Dedifferentiated amniotic fluid mesenchymal stem cell (primary cell): ENCODE measurements at regions not wholly inside any gene's neighbourhood (a gene's known extent, or its start where the extent isn't known, plus 50 kb on each side); places are given as distances from the start of the nearest gene placed in this dataset.

Experiments used
- DNase-seq: peaks from one replicate; pipeline ENCODE4 v3.0.0-alpha.2; 2016; ENCODE audit errors: extremely low spot score

DNA sequence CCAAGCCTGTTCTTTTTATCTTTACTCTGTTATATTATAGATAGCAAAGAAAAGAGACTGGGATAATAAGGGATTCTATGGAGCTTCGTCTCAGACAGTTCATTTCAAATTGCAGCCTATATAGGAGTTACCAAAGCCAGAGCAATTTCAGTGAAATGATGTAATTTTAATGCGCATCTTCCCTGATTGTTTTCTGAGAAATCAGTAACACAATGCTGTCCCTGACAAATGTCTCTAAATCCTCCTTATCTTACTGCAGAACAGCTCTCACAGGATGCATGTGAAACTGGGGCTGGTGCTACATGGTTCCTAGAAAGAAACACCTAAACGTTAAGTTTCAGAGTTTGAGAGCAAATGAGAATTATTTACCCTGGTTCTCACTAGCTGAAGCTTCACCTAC is 467.9 kb upstream of the ANO3 start:
- no peak for DNase-seq

DNA sequence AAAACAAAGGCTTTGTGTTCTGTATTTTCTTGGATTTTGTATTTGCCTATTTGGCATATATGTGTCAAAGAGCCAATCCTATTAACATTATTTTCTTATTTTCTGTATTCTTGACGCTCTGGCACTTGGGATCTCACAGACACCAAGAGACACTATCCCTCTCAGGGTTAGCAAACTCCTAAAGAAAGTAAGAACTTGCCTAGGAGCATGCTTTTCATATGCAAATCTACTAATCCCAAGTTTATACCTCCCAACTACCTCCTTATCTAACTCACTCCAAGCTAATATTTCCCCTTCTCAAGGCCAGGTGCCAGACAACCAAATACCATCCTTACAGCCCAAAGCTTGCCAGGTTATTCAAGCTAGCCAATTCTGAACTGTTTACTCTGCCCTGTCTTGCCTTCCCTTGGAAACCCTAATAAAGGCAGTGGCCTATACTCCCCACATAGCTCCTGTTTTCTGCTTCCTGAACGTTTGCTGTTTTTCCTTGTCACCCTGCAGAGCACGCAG is 455.4 kb upstream of the ANO3 start:
- DNase-seq = no peak

DNA sequence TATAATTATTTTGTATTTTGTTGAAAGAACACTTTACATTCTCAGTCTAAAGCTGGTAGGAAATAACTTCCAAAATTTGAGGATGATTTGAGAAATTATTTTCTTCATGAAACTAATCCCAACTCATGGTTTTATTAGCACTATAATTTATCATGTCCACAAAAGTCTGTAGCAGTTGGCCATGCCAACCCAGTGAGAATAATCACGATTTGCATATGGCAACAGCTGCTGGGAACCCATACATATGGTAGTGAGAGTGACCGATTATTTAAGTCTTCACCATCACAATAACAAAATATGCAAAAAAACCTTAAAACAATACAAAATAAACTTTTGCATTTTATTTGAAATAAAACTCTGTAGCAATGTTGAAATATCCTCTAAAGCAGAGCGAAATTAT is 445.9 kb upstream of the ANO3 start:
- no peak for DNase-seq

DNA sequence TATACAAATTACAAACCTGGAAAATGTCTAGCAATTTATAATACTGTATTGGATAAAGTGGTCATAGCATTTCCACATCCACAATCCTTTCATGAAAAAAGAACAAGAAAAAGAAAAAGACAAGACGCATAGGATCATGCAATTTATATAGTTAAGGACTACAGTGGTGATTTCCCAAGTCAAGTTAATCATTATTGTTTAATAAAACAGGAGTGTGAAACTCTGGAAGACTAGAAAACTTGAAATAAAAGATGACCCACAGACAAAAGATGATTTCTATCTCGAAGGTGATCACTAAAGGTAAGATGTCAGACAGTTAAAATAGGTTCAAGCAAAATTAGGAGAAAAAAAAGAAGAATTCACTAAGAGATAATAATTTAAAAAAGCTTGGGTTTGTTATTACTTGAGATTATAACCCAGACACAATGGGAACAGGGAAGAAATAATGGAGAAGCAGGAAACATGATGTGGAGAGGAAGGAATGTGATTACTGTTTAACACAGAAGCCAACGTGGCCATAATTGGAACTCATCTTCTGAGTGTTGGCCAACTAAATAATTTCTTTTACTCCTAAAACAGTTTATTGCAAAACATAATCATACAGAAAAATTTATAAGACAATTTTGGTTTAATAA is 441.2 kb upstream of the ANO3 start:
- DNase-seq = no peak

DNA sequence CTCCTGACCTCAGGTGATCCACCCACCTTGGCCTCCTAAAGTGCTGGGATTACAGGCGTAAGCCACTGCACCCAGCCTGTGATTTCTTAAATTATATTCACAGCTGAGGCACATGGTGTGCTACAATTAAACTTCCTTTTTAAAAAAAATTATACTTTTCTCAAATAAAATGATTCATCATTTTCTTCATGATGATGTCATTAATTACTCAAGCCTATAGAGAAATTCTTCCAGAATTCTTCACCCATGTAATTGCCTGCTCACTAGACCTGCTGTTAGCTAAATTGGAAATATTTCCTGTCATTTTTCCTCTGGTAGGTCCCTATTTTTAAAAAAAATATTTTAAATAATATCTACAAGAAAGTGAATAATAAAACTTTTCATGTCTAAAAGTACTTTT is 440.0 kb upstream of the ANO3 start:
- DNase-seq = no peak

DNA sequence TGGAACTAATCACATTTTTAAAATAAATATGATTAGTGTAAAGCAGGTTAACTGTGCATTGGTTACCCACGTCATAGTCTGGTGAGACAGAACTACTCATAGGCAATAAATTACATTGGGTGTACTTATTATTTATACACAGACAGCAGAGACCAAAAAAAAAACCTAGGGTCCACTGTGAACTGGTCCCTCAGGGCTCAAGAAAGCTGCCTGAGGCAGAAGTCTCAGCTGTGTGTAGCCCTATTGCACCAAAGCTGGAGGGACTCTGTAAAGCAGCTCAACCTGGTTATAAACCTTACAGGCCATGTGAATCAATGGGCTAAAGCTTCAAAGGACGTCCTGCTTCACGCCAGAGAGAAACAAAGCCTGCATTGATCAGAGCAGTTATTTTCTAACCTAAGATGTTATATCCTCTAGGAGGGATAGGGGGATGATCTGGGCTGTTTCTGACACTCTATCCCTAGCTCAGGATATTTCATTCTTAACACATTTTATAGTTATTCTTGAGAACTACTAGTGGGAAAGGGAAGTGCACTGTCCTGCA is 432.2 kb upstream of the ANO3 start:
- no peak for DNase-seq

DNA sequence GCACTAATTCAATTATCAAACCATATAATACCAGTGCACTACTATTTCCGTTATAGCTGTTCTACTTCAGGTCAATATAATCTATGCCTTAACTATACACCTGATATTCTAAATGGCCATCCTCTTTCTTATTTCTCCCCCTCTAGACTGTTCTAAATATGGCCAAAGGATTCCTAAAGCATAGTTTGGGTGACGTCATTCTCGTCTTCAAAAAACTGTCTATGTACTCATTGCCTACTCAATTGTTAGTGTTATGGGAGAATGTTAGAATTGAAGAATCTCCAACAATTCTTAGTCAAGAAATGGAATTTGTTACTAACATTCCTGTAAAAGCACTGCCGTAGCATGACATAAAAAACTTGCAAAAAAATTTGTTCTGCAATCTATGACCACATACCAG is 431.1 kb upstream of the ANO3 start:
- no peak for DNase-seq

DNA sequence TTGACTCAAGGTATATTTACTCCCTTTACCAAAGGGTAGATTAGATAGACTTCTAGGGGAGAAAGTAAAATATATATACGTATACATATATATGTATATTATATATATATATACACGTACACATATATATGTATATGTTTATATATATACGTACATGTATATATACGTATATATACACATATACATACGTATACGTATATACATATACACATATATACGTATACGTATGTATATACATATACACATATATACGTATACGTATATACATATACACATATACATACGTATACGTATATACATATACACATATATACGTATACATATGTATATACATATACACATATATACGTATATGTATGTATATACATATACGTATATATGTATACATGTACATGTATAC is 430.5 kb upstream of the ANO3 start:
- no peak for DNase-seq

DNA sequence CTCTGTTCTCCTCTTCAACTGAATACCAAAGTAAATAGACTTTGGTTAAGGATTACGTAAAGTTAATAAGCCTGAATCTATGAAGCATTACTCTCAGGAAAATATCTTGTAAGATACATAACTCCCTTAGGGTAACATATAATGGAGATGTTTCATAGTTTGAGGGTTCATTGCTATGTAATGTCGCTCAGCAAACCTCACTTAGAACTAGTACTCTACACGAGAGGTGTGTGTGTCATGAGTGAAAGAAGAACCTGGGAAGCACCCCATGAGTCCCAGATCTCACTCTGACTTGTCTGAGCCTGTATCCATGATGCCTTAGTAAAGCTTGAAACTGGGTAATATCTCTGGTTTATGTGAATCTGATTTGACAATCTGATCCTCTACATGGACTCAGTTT is 429.5 kb upstream of the ANO3 start:
- DNase-seq = no peak

DNA sequence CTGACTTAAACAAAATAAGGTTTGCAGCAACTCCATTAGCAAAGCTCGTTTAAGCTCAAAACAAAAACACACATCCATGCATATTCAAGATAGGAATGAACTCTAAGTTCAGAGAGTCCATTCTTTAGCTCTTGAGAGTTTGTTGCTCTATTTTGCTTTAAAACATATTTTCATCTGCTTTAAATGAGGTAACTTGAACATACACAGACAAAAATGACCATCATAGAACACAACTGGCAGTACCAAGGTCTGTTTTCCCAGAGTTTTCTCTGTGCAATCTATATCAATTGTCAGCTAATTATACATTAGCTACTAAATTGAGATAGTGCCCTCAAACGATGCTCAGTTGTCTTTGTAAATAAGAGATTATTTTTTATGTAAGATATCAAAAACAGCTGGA is 423.2 kb upstream of the ANO3 start:
- no peak for DNase-seq

DNA sequence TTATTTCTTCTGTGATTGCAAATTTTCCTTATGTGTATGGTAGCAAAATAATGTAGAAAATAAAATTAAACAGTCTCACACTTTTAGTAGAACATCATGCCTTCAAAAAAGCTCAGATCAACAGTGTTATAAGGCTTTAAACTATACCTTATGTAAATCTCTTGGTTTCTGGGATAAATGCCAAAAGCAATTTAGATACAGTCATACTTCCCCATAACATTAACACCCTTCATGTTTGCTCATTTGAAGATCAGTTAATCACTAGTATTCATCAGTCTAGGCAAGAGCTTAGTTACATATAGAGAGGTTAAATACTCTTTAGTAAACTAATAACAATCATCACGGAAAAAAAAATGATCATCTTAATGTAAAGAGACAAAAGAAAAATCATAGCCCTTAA is 421.8 kb upstream of the ANO3 start:
- no peak for DNase-seq

DNA sequence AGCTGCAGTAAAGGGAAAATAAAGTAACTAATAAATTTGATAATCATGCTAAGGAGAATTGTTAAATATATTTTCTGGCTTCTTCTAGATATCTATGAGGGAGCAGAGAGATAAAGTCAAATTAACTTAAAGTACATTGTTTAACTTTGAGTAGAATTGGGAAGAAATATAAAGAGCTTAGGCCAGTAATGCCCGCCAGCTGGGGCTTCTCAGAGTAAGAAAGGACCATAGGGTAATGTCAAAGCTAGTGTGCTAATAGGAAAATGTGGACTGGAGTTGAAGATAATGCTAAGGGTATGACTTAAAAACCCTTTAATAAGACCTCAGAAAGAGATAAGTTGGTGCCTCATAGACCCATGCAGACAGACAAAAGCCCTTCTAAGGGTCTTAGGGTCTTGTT is 411.6 kb upstream of the ANO3 start:
- no peak for DNase-seq

DNA sequence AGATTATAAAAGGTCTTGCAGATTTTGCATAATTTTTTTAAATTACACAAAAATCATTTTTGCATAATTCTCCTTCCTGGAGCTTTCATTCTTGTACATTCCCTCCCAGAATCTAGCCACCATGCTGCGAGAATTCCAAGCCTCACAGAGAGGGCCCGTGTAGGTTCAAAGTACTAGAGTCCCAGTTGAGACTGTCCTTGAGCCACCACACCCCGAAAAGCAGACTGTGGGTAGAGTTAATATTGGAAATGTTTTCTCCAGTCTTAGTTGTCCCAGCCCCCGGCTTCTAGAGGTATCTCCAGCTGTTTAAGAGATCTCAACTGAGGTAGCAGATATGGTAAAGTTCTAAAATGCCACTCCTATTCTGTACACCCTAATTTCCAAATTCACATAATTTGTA is 407.3 kb upstream of the ANO3 start:
- no peak for DNase-seq

DNA sequence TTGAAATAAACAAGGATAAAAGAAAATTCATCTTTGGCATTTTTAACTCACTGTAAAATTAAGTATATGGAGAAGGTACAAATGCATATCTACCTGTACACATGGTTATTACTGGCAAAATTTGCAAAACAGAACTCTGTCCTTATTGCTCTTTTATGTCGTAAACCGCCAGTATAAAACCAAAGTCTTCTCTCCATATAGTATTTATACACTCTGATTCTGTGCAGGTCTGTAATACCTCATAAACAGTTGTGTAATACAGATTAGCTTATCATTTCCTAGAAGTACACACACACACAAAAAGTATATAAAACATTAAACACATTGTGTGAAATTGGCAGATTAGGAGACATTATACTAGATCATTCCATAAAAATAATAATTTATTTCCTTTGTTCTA is 406.6 kb upstream of the ANO3 start:
- no peak for DNase-seq

DNA sequence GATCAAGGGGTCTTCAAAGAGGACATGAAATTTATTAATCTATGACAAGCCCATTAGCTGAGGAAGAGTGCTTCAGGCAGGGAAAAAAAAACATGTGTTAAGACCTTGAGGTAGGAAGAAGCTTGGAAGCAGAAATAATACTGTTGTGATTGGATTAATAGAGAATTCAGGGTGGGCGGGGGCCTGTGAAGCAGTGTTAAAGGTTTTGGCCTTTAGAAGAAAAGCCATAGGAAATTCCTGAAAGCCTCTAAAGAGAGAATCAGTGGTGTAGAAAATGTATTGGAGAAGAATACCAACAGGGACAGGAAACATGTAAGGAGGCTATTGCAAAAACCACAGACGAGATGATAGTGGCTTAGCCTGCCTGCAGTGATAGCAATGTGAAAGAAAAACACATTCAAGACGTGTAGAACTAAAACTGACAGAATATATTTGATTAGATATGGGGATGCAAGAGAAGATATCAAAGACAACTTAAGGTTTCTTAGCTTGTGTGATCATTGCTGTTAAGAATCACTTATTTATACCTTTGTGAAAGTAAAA is 404.4 kb upstream of the ANO3 start:
- DNase-seq = no peak

DNA sequence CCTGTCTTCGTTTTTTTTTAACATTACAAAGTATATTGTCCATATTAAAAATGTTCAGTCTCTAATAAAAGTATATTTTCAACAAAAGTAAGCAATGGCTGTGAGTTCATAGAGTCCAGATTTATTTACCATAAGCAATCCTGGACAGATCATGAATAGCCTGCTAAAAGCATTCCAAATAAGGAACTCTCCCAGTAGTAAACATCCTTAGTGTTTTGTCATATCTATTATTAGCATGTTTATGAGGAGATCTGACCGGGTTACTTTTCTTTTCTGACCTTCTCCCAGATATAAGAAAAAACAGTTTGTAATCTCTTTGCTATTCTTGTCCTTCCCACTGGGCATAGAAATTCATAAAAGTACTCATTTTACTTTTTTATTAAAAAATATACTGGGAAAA is 403.9 kb upstream of the ANO3 start:
- no peak for DNase-seq

DNA sequence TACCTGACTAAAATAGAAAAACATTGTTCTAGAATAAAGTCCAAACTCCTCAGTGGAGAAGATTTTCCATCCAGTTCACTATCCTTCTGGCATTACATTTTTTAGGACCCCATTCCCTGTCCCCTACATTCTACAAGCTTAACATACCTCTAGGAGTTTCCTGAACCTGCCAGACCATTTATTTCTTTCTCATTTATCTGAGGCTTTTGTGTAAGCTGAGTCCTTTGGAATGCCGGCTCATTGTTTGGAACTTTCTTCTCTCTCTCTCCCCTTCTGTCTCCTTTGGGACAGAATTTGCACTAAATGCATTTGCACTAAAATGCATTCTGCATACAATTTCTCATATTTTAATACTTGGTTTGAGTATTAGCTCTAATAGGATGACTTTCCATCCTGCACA is 393.0 kb upstream of the ANO3 start:
- no peak for DNase-seq

DNA sequence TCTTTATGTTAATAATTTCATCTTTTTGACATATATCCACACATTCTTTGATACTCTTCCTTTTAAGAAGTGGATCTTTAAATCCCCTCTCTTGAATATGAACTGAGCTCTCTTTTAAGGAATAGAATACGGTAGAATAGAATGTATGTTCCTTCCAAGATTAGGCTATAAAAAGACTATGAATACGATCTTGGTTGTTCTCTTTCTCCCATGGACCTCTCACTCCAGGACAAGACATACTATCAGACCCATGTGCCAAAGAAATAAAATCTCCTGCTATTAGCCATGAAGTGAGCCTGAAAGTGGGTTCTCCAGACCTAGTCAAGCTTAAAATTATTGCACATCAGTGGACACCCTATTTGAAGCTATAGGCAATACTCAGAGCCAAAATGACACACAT is 392.2 kb upstream of the ANO3 start:
- no peak for DNase-seq

DNA sequence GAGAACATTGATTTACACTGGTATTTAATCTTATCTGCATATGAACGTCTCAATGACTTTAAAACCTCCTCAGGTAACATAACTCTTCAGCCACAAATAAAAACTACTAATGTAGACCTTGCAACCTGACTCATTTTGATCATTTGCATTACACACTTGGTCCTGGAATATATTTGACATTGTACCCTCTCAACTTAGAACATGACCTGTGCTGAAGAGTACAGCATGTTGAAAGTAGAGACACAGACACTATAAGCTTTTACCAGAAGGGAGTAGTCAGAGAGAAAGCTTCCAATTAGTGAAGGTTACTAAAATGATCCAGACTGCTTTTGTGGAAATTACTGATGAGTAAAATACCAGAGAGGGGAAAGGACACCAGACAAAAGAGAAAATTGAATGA is 390.6 kb upstream of the ANO3 start:
- DNase-seq = no peak

DNA sequence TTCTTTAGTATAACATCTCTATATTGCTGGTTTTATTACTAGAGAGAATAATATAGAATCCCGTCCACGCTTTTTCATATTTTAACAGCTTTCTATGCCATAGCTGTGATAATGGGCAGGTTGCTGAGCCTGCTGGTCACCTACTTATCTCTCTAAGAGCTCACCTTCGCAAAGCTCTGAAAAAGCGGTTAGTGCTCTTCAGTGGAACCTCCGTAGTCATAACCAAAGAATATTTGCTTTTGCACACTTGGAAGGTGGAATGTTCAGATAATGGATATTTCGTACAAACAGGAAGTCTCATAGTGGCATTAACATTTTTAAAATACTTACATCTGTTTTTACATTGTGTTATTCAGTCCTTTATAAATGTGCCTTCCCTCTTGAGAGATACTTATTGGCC is 388.9 kb upstream of the ANO3 start:
- DNase-seq = no peak

DNA sequence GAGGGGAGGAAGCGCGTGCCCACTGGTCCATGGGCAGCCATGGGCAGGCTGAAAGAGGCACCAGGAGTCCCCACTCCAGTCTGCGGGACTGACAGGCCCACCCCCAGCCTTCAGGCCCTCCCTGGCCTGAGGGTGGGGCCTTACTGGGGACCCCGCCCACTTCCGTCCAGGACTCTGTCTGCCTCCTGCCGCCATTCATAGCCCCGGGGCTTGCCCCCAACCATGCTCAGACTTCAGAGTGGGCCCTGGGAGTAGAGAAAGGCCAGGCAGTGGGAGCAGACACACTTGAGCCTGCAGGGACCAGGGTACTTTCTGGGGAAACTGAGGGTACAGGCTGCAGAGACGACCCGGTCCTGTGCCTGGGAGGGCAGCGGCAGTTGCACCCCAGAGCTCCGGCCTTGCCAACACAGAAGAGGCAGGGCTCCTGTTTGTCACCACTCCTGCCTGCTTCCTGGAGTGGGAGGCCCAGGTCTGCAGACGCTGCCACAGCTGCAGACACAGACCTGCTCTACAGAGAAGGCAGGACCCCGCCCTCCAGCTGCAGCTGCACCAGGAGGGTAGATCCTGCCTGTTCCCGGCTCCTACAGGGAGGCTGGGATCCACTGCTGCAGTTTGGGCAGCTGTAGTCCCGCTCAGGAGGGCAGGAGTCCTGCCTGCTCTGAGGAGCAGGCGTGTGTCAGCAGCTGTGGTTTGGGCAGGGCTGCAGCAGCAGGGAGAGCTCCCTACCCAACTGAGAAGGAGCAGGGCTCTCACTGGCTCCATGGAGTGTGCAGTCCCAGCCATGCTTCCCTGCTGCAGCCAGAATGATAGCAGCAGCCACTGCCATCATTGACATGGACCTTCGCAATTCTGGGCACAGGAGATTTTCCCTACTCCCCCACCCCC is 387.9 kb upstream of the ANO3 start:
- no peak for DNase-seq

DNA sequence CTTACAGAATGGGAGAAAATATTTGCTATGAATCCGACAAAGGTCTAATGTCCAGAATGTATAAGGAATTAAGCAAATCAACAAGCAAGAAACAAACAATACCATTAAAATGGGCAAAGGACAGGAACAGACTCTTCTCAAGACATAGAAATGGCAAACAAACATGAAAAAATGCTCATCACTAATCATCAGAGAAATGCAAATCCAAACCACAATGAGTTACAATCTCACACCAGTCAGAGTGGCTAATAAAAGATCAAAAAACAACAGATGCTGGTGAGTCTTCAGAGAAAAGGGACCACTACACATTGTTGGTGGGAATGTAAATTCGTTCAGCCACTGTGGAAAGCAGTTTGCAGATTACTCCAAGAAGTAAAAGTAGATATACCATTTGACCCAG is 382.0 kb upstream of the ANO3 start:
- DNase-seq = no peak

DNA sequence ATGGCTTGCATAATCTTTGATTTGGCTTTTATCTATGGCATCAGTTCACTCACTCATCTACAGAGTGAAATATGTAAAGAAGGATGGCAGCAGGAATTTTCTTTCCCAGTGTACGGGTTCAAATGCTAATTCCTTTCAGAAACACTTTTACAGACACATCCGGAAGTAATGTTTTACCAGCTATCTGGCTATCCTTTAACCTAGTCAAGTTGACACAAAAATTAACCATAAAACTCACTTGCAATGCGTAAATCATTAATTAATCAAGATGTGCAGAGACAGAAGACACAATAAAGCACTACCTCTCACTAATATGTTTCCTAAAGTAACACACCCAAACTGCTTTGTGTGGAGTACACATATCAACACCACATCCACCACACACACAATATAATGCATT is 378.9 kb upstream of the ANO3 start:
- no peak for DNase-seq
